ENCODE measurements at regions not wholly inside any gene's neighbourhood (a gene's known extent, or its start where the extent isn't known, plus 50 kb on each side); places are given as distances from the start of the nearest gene placed in this dataset.

- TF ChIP-seq CTCF (IDR thresholded peaks at IDR 0.05) (no peak), TAF1 (IDR thresholded peaks at IDR 0.05; ENCODE audit: borderline replicate concordance, low read depth, low read length) (no peak), YY1 (IDR thresholded peaks at IDR 0.05; ENCODE audit: low read depth) (no peak), MAX (IDR thresholded peaks at IDR 0.05; ENCODE audit: low read depth) (no peak), EP300 (IDR thresholded peaks at IDR 0.05; ENCODE audit: borderline replicate concordance in 1 of 2, low read depth in 1 of 2, low read length in 1 of 2) (no peak), REST (IDR thresholded peaks at IDR 0.05; ENCODE audit: low read depth, low read length) (no peak), FOXM1 (IDR thresholded peaks at IDR 0.05; ENCODE audit: low read depth) (no peak), RAD21 (IDR thresholded peaks at IDR 0.05; ENCODE audit: low read length) (no peak), RCOR1 (IDR thresholded peaks at IDR 0.05; ENCODE audit: low read length) (no peak), MEF2A (IDR thresholded peaks at IDR 0.05; ENCODE audit: borderline replicate concordance, low read depth) (no peak)
Measured at GRCh38 chr15:93505506-93505905, 416.5 kb upstream of the RGMA start.

All from SK-N-SH (cell line).